Astrocyte of the cerebellum (primary cell): ENCODE measurements at regions not wholly inside any gene's neighbourhood (a gene's known extent, or its start where the extent isn't known, plus 50 kb on each side); places are given as distances from the start of the nearest gene placed in this dataset.
"Not testable (repeated sequence)": the region's sequence is repeated elsewhere in the genome, so short reads cannot be mapped to it uniquely, and the experiment has no call there.

Experiments
- DNase-seq: peaks from one replicate; pipeline ENCODE4 v3.0.0-alpha.2; 2011; ENCODE audit warnings: low read depth
- H3K4me3 ChIP-seq: 2 replicates; pipeline ENCODE4 v1.5.1; 2011; ENCODE audit warnings: mild to moderate bottlenecking, low read depth, low read length, moderate library complexity
- CTCF ChIP-seq: IDR thresholded peaks from 2 replicates; pipeline ENCODE4 v1.5.1; 2012; ENCODE audit warnings: low read length, low read depth, moderate library complexity, mild to moderate bottlenecking; ENCODE audit errors: missing control alignments
- in situ Hi-C: cut with HindIII; loops from 2 replicates; pipeline ENCODE4 v1.10.0; 2017; ENCODE audit warnings: low sequenced_read_pairs

GRCh38 chr1:90820745-90821144 is 103.6 kb upstream of the BARHL2 start:
- DNase-seq = no peak
- in situ Hi-C loops = no loop called here
- no peak overlapping the region for H3K4me3 ChIP-seq
- TF ChIP-seq CTCF = no peak

DNA sequence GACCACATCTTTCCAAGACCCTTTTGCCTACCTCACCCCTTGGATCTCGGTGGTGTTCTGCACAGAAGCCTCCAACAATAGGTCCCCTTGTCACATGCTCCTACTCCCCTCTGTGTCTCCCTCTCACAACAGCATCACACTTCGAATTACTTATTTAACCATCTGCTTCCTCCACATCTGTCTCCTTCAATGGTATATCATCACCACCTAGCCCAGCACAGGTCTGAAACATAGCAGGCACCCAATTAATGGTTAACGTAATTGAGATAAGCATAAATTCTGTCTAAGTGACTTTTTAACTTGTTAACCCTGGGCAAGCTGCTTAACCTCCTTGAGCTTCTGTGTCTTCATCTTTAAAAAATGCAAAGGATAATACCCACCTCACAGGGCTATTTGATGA is 100.3 kb upstream of the BARHL2 start:
- no peak for DNase-seq
- no peak for TF ChIP-seq CTCF
- in situ Hi-C loops = no loop called here
- no peak overlapping the region for H3K4me3 ChIP-seq

DNA sequence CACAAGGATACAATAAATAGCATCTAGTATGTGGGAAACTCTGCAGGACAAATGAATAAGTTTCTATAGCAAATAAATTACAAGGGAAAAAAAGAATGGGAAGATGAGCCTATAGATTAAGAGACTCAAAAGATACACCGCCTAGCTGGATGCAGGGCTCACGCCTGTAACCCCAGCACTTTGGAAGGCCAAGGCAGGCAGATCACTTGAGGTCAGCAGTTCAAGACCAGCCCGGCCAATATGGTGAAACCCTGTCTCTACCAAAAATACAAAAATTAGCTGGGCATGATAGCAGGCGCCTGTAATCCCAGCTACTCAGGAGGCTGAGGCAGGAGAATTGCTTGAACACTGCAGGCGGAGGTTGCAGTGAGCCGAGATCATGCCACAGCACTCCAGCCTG is 95.1 kb upstream of the BARHL2 start:
- in situ Hi-C loops, H3K4me3 ChIP-seq, DNase-seq: not testable (repeated sequence)

- H3K4me3 ChIP-seq, in situ Hi-C loops, DNase-seq: not testable (repeated sequence)
These were observed 94.4 kb upstream of the BARHL2 start for GRCh38 chr1:90811444-90811950.

GRCh38 chr1:90810681-90811080 is 93.6 kb upstream of the BARHL2 start:
- in situ Hi-C loops = no loop called here
- no peak overlapping the region for H3K4me3 ChIP-seq
- DNase-seq = no peak
- TF ChIP-seq CTCF = no peak

GRCh38 chr1:90809996-90810395 is 92.9 kb upstream of the BARHL2 start:
- no peak for TF ChIP-seq CTCF
- no peak for DNase-seq
- H3K4me3 ChIP-seq = no peak overlapping the region
- in situ Hi-C loops = no loop called here

- no peak for DNase-seq
- no peak overlapping the region for H3K4me3 ChIP-seq
- in situ Hi-C loops = no loop called here
- TF ChIP-seq CTCF = no peak
These were observed 92.0 kb upstream of the BARHL2 start for GRCh38 chr1:90809093-90809492.

GRCh38 chr1:90807329-90807728 is 90.2 kb upstream of the BARHL2 start:
- DNase-seq = no peak
- H3K4me3 ChIP-seq = no peak overlapping the region
- in situ Hi-C loops = no loop called here
- TF ChIP-seq CTCF = no peak
